Endothelial cell of umbilical vein (primary cell): ENCODE measurements at regions not wholly inside any gene's neighbourhood (a gene's known extent, or its start where the extent isn't known, plus 50 kb on each side); places are given as distances from the start of the nearest gene placed in this dataset.

Experiments
- BruUV-seq: library from RNA; stranded (reverse); fragments of 400-500 nt; replicated peaks from 2 replicates; lab custom pipeline; 2021; lab: Mats Ljungman, UMichigan
- CTCF ChIA-PET: fragments of 300-600, 350-600 bp; sonication (Branson Sonifier 250); formaldehyde crosslinking; loops from one replicate; lab custom pipeline; 2021; ENCODE audit warnings: antibody characterized with exemption, inconsistent platforms; lab: Charles Lee
- POLR2A ChIA-PET: fragments of 300-600, 350-600 bp; sonication (Branson Sonifier 250); formaldehyde crosslinking; loops from one replicate; lab custom pipeline; 2021; ENCODE audit warnings: antibody characterized with exemption, inconsistent platforms; lab: Charles Lee
- DNase-seq: peaks from one replicate; pipeline ENCODE4 v3.0.0-alpha.2; 2011; ENCODE audit warnings: low read depth, low spot score
- FAIRE-seq: peaks from 2 replicates; lab custom pipeline; 2011; peaks lifted over from hg19 to GRCh38; lab: Jason Lieb, UNC
- H2AFZ ChIP-seq: 2 replicates; pipeline ENCODE4 v1.6.0; 2012; ENCODE audit warnings: low read depth, low read length, control low read depth, inconsistent platforms
- H3K27ac ChIP-seq: 2 replicates; pipeline ENCODE4 v1.5.1; 2011; ENCODE audit warnings: low read depth, mild to moderate bottlenecking, control low read depth, low read length, moderate library complexity; ENCODE audit not compliant: insufficient read depth
- H3K27me3 ChIP-seq, 2 experiments: 2 replicates each; pipeline versions ENCODE4 v1.6.0 to v1.6.1; 2011; ENCODE audit warnings: low read length in 2 of 2, mixed read lengths in 1 of 2; ENCODE audit not compliant: control insufficient read depth in 2 of 2, insufficient read depth in 2 of 2
- H3K36me3 ChIP-seq, 2 experiments: 2 replicates in 1 of 2; 3 replicates in 1 of 2; pipeline ENCODE4 v1.5.1; 2011; ENCODE audit warnings: low read length in 2 of 2, mild to moderate bottlenecking in 1 of 2, moderate library complexity in 1 of 2; ENCODE audit not compliant: control insufficient read depth in 2 of 2, insufficient read depth in 2 of 2; ENCODE audit errors: extremely low read depth in 1 of 2
- H3K4me1 ChIP-seq: 3 replicates; pipeline ENCODE4 v1.5.1; 2011; ENCODE audit warnings: mild to moderate bottlenecking, low read length; ENCODE audit not compliant: control insufficient read depth, insufficient read depth; ENCODE audit errors: extremely low read depth
- H3K4me2 ChIP-seq: 2 replicates; pipeline ENCODE4 v1.6.1; 2011; ENCODE audit warnings: low read length, control low read depth, mixed read lengths; ENCODE audit not compliant: insufficient read depth
- H3K4me3 ChIP-seq, 3 experiments: fragments of 200-600 bp in 1 of 3; sonication (generic), shearing (Covaris generic) in 1 of 3; replicated peaks in 1 of 3; 2 replicates each; pipeline ENCODE4 v1.5.1; 2011 to 2016; ENCODE audit warnings: control low read depth in 3 of 3, low read length in 3 of 3, mild to moderate bottlenecking in 2 of 3, inconsistent platforms in 1 of 3, low read depth in 1 of 3, moderate library complexity in 1 of 3; ENCODE audit not compliant: insufficient read depth in 1 of 3
- H3K79me2 ChIP-seq: 2 replicates; pipeline ENCODE4 v1.6.0; 2012; ENCODE audit warnings: low read length, inconsistent platforms; ENCODE audit not compliant: control insufficient read depth, insufficient read depth
- H3K9ac ChIP-seq: replicated peaks from 2 replicates; pipeline ENCODE3; 2011; ENCODE audit warnings: low read length, control low read depth; ENCODE audit not compliant: insufficient read depth; ENCODE audit errors: extremely low read depth
- H3K9me1 ChIP-seq: replicated peaks from 3 replicates; pipeline ENCODE4 v1.6.0; 2011; ENCODE audit warnings: mild to moderate bottlenecking, low read length; ENCODE audit not compliant: control insufficient read depth, insufficient read depth; ENCODE audit errors: extremely low read depth
- H3K9me3 ChIP-seq: replicated peaks from 2 replicates; pipeline ENCODE4 v1.5.1; 2012; ENCODE audit warnings: low read length, inconsistent platforms; ENCODE audit not compliant: control insufficient read depth, insufficient read depth
- H4K20me1 ChIP-seq: replicated peaks from 2 replicates; pipeline ENCODE3; 2011; ENCODE audit warnings: mild to moderate bottlenecking, low read length; ENCODE audit not compliant: control insufficient read depth, insufficient read depth; ENCODE audit errors: extremely low read depth
- EZH2 ChIP-seq: IDR thresholded peaks from 2 replicates; pipeline ENCODE4 v1.6.1; 2012; ENCODE audit warnings: borderline replicate concordance, low read depth, mild to moderate bottlenecking, moderate library complexity, low read length, inconsistent platforms; ENCODE audit not compliant: severe bottlenecking
- FOS ChIP-seq: IDR thresholded peaks from 2 replicates; pipeline ENCODE4 v1.6.1; 2011; ENCODE audit warnings: mild to moderate bottlenecking, low read length, moderate library complexity, borderline replicate concordance; ENCODE audit not compliant: insufficient read depth
- GATA2 ChIP-seq: IDR thresholded peaks from 2 replicates; pipeline ENCODE4 v1.7.0; 2011; ENCODE audit warnings: low read depth, mild to moderate bottlenecking, moderate library complexity, mixed read lengths, low read length; ENCODE audit not compliant: insufficient read length, insufficient read depth
- JUN ChIP-seq: IDR thresholded peaks from 2 replicates; pipeline ENCODE4 v1.6.1; 2011; ENCODE audit warnings: borderline replicate concordance, low read depth; ENCODE audit not compliant: insufficient read length, insufficient read depth
- MYC ChIP-seq: IDR thresholded peaks from one replicate; pipeline ENCODE4 v1.6.1; 2011; ENCODE audit warnings: mild to moderate bottlenecking, low read depth, low read length
- POLR2A ChIP-seq: IDR thresholded peaks from 2 replicates; pipeline ENCODE4 v1.6.1; 2012; ENCODE audit warnings: low read depth, mild to moderate bottlenecking, control low read depth, low read length
- POLR2AphosphoS5 ChIP-seq: IDR thresholded peaks from 2 replicates; pipeline ENCODE4 v1.6.1; 2012; ENCODE audit warnings: low read depth, mild to moderate bottlenecking, control low read depth, low read length, moderate library complexity; ENCODE audit not compliant: insufficient read depth
- dilution Hi-C: fragments of 300-500 bp; cut with MboI; formaldehyde crosslinking; loops from one replicate; pipeline ENCODE4 v1.15.0; 2019; ENCODE audit warnings: low sequenced_read_pairs; ENCODE audit not compliant: extremely low pct_ligation_motif_present
- intact Hi-C: fragments of 100-400 bp; cut with micrococcal nuclease; formaldehyde crosslinking; loops from one replicate; pipeline ENCODE4 v1.10.0; 2022
- TF ChIP-seq, protein P1 (sequence below), 2 donors: IDR thresholded peaks; 1 replicate in 1 of 2; 2 replicates in 1 of 2; pipeline ENCODE4 v1.5.1; 2011; ENCODE audit warnings: low read length in 2 of 2, mild to moderate bottlenecking in 2 of 2, moderate library complexity in 2 of 2, control low read depth in 1 of 2, inconsistent platforms in 1 of 2, low read depth in 1 of 2; ENCODE audit not compliant: insufficient read depth in 1 of 2; ENCODE audit errors: extremely low read depth in 1 of 2
- TF ChIP-seq, protein P2 (sequence below): IDR thresholded peaks from 2 replicates; pipeline ENCODE4 v1.6.1; 2011; ENCODE audit not compliant: insufficient read depth, insufficient read length

DNA sequence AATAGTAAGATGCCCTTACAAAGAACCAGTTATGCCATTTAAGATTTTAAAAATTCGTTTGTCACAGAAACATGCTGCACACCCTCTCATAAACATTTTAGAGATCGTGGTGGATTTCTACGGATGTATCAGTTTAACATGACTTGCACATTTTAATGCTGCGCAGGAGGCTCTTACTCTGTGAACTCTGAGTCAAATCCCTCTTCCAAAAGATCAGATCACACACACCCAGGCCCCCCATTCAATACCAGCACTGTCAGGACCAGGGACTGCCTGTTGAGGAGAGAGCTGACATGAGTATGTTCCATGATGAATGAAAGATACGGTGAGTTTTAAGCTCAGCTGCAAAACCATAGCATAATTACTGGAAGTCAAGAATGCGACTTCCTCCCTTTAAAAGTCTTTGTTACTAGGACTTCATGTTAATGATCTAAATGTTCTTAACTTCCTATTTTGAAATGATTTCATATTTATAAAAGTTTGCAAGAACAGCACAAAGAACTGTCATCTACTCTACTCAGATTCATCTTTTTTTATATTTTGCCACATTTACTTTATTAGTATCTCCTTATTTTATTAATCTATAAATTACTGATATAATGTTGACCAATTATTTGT lies 500.2 kb downstream of the GLRX3 start:
- BruUV-seq = no TSS peak
- FAIRE-seq (no peak), DNase-seq (no peak)
- POLR2A ChIA-PET = no interaction called here
- peaks cover 2% of the 10 kb centered on the region for H3K9me3 ChIP-seq
- no peak overlapping the region for H3K4me3 ChIP-seq
- H3K27me3 ChIP-seq = no peaks in the 10 kb centered on the region
- intact Hi-C loops = no loop called here
- H3K9ac ChIP-seq = no peak overlapping the region
- H4K20me1 ChIP-seq = no peaks in the 10 kb centered on the region
- no peak overlapping the region for H3K4me2 ChIP-seq
- no peak for TF ChIP-seq FOS
- TF ChIP-seq, protein P1, sequence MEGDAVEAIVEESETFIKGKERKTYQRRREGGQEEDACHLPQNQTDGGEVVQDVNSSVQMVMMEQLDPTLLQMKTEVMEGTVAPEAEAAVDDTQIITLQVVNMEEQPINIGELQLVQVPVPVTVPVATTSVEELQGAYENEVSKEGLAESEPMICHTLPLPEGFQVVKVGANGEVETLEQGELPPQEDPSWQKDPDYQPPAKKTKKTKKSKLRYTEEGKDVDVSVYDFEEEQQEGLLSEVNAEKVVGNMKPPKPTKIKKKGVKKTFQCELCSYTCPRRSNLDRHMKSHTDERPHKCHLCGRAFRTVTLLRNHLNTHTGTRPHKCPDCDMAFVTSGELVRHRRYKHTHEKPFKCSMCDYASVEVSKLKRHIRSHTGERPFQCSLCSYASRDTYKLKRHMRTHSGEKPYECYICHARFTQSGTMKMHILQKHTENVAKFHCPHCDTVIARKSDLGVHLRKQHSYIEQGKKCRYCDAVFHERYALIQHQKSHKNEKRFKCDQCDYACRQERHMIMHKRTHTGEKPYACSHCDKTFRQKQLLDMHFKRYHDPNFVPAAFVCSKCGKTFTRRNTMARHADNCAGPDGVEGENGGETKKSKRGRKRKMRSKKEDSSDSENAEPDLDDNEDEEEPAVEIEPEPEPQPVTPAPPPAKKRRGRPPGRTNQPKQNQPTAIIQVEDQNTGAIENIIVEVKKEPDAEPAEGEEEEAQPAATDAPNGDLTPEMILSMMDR (IDR thresholded peaks at IDR 0.05; ENCODE audit: extremely low read depth in 1 of 2, insufficient read depth in 1 of 2, low read depth in 1 of 2, low read length in 2 of 2) = no peak
- TF ChIP-seq POLR2A = no peak
- TF ChIP-seq, protein P2, sequence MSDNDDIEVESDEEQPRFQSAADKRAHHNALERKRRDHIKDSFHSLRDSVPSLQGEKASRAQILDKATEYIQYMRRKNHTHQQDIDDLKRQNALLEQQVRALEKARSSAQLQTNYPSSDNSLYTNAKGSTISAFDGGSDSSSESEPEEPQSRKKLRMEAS = no peak
- no peak for TF ChIP-seq POLR2AphosphoS5
- no peak for TF ChIP-seq MYC
- TF ChIP-seq JUN = no peak
- TF ChIP-seq EZH2 = no peak
- TF ChIP-seq GATA2 = no peak
- H3K36me3 ChIP-seq = no peaks in the 10 kb centered on the region
- no peak overlapping the region for H2AFZ ChIP-seq
- no peaks in the 10 kb centered on the region for H3K9me1 ChIP-seq
- no peaks in the 10 kb centered on the region for H3K4me1 ChIP-seq
- H3K27ac ChIP-seq = no peak overlapping the region
- H3K79me2 ChIP-seq = no peaks in the 10 kb centered on the region
- CTCF ChIA-PET = no interaction called here
- dilution Hi-C loops = no loop called here
